Adrenal gland (tissue), 9 donors: ENCODE measurements at regions not wholly inside any gene's neighbourhood (a gene's known extent, or its start where the extent isn't known, plus 50 kb on each side); places are given as distances from the start of the nearest gene placed in this dataset.

Source experiments
- DNase-seq, 7 donors: peaks; one replicate each; pipeline ENCODE4 v3.0.0-alpha.2; 2019 to 2020
- H3K27ac ChIP-seq, 5 donors: fragments of 200-600 bp; sonication (generic) in 4 of 5; 1 replicate in 3 of 5; 2 replicates in 2 of 5; pipeline versions ENCODE4 v1.5.1 to v1.8.0; 2016 to 2020; ENCODE audit warnings: mild to moderate bottlenecking in 1 of 5
- H3K27me3 ChIP-seq: fragments of 200-600 bp; 2 replicates; pipeline ENCODE4 v1.8.0; 2021
- H3K36me3 ChIP-seq, 2 donors: fragments of 200-600 bp; replicated peaks in 1 of 2; 1 replicate in 1 of 2; 2 replicates in 1 of 2; pipeline versions ENCODE4 v1.5.1 to v1.8.0; 2018 to 2022
- H3K4me1 ChIP-seq, 2 donors: fragments of 200-600 bp; replicated peaks in 1 of 2; 1 replicate in 1 of 2; 2 replicates in 1 of 2; pipeline versions ENCODE4 v1.5.1 to v1.8.0; 2018 to 2021
- H3K4me3 ChIP-seq, 4 donors: fragments of 200-600 bp; sonication (generic) in 3 of 4; one replicate each; pipeline ENCODE4 v1.5.1; 2016 to 2018
- H3K9me3 ChIP-seq, 3 donors: fragments of 200-600 bp; sonication (generic) in 1 of 3; replicated peaks in 1 of 3; 1 replicate in 2 of 3; 2 replicates in 1 of 3; pipeline versions ENCODE4 v1.5.1 to v1.8.0; 2016 to 2021
- CTCF ChIP-seq, 6 experiments: fragments of 450-650 bp in 4 of 6; fragments of 200-600 bp in 2 of 6; sonication (generic) in 1 of 6; IDR thresholded peaks; 1 replicate in 5 of 6; 2 replicates in 1 of 6; pipeline versions ENCODE4 v1.5.1 to v1.8.0; 2016 to 2021; ENCODE audit warnings: antibody characterized with exemption in 6 of 6, mild to moderate bottlenecking in 2 of 6, moderate library complexity in 1 of 6
- POLR2A ChIP-seq, 2 donors: fragments of 450-650 bp; IDR thresholded peaks; one replicate each; pipeline ENCODE4 v1.6.1; 2017; ENCODE audit warnings: antibody characterized with exemption in 2 of 2, mild to moderate bottlenecking in 2 of 2, moderate library complexity in 1 of 2
- whole genome bisulfite sequencing, 4 donors: extraction: QIAGEN DNeasy Blood & Tissue Kit in 2 of 4; methylation state at CpG; one replicate each; pipeline versions ENCODE4 v1.1.5 to v1.1.7; 2013 to 2017; 5-methylcytosine and 5-hydroxymethylcytosine counted together
- intact Hi-C, 2 donors: fragments of 100-400 bp; cut with DNase I; formaldehyde crosslinking; loops; one replicate each; pipeline versions ENCODE4 v1.14.1 to v1.15.0; 2022 to 2023
- donor health status: healthy with polysubstance abuse.
- donor health status: Bipolar disorder and iron deficiency.
- donor health status: DM: yes; HTN: yes; CAD: no.
- donor health status: DM: no; HTN: no; CAD: no.
- donor health status: DM: no; HTN: no; CAD: no.

GRCh38 chr1:198890214-198890930 lies 251.5 kb downstream of the PTPRC start:
- Histone ChIP-seq H3K27me3 (no peaks in the 10 kb centered on the region), H3K9me3 (no peaks in the 10 kb centered on the region), H3K4me1 (peaks cover 5 to 18% of the 10 kb centered on the region in 2 donors), H3K27ac (peak overlapping the region in 1 of 5 donors; percentile 23), H3K4me3 (no peak overlapping the region), H3K36me3 (no peaks in the 10 kb centered on the region)
- DNase-seq: no peak
- no peak for TF ChIP-seq CTCF (IDR thresholded peaks at IDR 0.05)
- TF ChIP-seq POLR2A (IDR thresholded peaks at IDR 0.05): no peak
- intact Hi-C loops: no loop called here
- 42 to 62% (median 49%) methylated on average over 4 of the region's 4 CpGs for WGBS, 4 donors

- no peak for DNase-seq
- intact Hi-C loops: no loop called here
- no peak overlapping the region for H3K27ac ChIP-seq
- H3K4me1 ChIP-seq: peaks cover 5 to 18% of the 10 kb centered on the region in 2 donors
- no peaks in the 10 kb centered on the region for H3K27me3 ChIP-seq
- no peaks in the 10 kb centered on the region for H3K9me3 ChIP-seq
- TF ChIP-seq CTCF (IDR thresholded peaks at IDR 0.05) (no peak), POLR2A (IDR thresholded peaks at IDR 0.05) (no peak)
- no peaks in the 10 kb centered on the region for H3K36me3 ChIP-seq
- WGBS, 4 donors: 77 to 95% (median 82%) methylated on average over 1 of the region's 1 CpG
- H3K4me3 ChIP-seq: no peak overlapping the region
Measured at GRCh38 chr1:198892065-198892464, 253.2 kb downstream of the PTPRC start.

GRCh38 chr1:198893141-198893540 lies 254.3 kb downstream of the PTPRC start:
- Histone ChIP-seq H3K27me3 (no peaks in the 10 kb centered on the region), H3K36me3 (no peaks in the 10 kb centered on the region), H3K4me3 (no peak overlapping the region), H3K9me3 (no peaks in the 10 kb centered on the region), H3K27ac (no peak overlapping the region), H3K4me1 (peaks cover 5 to 18% of the 10 kb centered on the region in 2 donors)
- 47 to 100% (median 98%) methylated on average over 1 of the region's 1 CpG for WGBS, 4 donors
- intact Hi-C loops: no loop called here
- TF ChIP-seq POLR2A (IDR thresholded peaks at IDR 0.05) (no peak), CTCF (IDR thresholded peaks at IDR 0.05) (no peak)
- DNase-seq: no peak

GRCh38 chr1:198893763-198894444 lies 255.1 kb downstream of the PTPRC start:
- Histone ChIP-seq H3K27me3 (no peaks in the 10 kb centered on the region), H3K36me3 (no peaks in the 10 kb centered on the region), H3K9me3 (no peaks in the 10 kb centered on the region), H3K27ac (no peak overlapping the region), H3K4me3 (no peak overlapping the region), H3K4me1 (peaks cover 5 to 18% of the 10 kb centered on the region in 2 donors)
- TF ChIP-seq CTCF (IDR thresholded peaks at IDR 0.05) (no peak), POLR2A (IDR thresholded peaks at IDR 0.05) (no peak)
- 93 to 96% (median 95%) methylated on average over 4 of the region's 4 CpGs for WGBS, 4 donors
- no peak for DNase-seq
- intact Hi-C loops: no loop called here
